ENCODE measurements at regions not wholly inside any gene's neighbourhood (a gene's known extent, or its start where the extent isn't known, plus 50 kb on each side); places are given as distances from the start of the nearest gene placed in this dataset.

DNA sequence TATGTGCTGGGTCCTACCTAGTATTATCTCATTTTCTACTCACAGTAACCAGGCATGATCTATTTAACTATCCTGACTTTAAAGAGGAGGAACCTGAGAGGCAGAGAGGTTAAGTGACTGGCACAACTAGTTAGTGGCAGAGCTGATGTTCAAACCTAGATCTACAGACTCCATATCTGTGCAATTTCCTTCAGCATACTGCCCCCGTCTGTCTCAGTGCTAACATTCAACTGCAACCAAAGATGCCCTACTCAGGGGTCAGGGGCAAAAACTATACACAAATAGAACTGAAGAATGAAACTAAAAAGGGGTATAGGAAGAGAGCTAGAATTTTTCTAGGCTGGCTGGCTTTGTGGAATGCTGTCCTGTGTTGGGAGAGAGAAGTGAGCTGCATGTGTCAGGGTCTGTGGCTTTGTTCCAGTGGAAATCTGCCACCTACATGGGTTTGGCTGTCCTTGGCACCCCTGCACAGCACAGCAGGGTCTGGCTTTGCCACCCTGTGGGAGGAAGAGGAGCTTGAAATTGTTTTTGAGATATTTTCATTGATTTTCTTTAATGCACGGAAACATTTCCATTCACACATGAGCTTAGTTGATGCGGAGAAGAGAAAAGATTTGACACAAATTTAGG is 368.5 kb downstream of the RPS6KC1 start:
- TF ChIP-seq, protein P1, sequence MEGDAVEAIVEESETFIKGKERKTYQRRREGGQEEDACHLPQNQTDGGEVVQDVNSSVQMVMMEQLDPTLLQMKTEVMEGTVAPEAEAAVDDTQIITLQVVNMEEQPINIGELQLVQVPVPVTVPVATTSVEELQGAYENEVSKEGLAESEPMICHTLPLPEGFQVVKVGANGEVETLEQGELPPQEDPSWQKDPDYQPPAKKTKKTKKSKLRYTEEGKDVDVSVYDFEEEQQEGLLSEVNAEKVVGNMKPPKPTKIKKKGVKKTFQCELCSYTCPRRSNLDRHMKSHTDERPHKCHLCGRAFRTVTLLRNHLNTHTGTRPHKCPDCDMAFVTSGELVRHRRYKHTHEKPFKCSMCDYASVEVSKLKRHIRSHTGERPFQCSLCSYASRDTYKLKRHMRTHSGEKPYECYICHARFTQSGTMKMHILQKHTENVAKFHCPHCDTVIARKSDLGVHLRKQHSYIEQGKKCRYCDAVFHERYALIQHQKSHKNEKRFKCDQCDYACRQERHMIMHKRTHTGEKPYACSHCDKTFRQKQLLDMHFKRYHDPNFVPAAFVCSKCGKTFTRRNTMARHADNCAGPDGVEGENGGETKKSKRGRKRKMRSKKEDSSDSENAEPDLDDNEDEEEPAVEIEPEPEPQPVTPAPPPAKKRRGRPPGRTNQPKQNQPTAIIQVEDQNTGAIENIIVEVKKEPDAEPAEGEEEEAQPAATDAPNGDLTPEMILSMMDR (conservative IDR thresholded peaks at IDR 0.05; ENCODE audit: low read length), result peak; percentile 33; the same call in 1 of the 2 replicates
- TF ChIP-seq EZH2phosphoT487 (IDR thresholded peaks at IDR 0.05; ENCODE audit: borderline replicate concordance, low read depth, low read length), result no peak
